Islet precursor cell (in vitro differentiated cells): ENCODE measurements at regions not wholly inside any gene's neighbourhood (a gene's known extent, or its start where the extent isn't known, plus 50 kb on each side); places are given as distances from the start of the nearest gene placed in this dataset.
"Not testable (repeated sequence)": the region's sequence is repeated elsewhere in the genome, so short reads cannot be mapped to it uniquely, and the experiment has no call there.

ENCODE experiments used
- DNase-seq: peaks from one replicate; pipeline ENCODE4 v3.0.0-alpha.2; 2018

DNA sequence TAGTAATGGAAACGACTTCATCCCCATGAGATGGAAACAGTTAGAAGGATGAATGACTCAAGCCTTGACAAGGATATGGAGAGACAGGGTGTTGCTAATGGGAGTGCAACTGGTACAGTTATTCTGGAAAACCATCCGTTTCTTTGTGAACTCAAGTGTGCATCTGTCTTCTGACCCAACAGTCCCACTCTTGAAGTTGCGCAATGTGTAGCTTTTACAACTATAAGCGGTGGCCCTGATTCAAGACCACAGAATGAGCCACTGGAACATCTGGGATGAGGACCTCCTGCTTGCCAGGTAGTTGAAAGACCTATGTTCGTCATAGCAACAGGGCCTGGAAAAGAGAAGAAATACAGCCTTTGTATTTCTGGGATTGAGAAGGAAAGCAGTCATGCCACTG is 115.8 kb upstream of the GMDS start:
- no peak for DNase-seq

DNA sequence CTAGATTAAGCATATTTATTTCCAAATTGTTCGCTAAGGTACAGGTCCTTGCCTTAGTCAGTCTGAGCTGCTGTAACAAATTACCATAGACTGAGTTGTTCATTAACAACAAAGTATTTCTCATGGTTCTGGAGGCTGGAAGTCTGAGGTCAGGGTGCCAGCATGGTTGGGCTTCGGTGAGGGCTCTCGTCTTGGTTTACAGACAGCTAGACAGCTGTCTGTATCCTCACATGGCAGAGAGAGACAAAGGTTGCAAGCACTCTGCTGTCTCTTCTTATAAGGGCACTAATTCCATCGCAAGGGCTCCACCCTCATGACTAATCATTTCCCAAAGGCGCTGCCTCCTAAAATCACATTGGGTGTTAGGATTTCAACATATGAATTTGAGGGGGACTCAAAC is 115.3 kb upstream of the GMDS start:
- DNase-seq, result no peak

DNA sequence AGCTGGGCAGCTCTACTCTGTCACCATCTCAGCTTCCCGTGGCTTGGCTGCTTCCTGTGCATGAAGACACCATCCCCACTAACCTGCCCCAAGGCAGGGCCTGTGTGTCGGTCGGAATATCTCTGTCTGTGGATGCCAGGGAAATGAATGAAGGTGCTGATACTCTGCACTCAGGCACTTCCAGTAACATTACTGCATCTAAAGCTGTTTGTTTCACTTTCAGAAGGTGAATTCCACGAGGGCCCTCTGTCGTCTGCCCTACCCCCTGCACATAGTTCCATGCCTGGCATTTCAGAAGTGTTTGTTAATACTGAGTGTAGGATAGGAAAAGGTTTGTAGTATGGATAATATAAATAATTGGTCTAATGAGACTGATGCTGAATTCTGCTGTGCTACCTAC is 114.7 kb upstream of the GMDS start:
- no peak for DNase-seq

DNA sequence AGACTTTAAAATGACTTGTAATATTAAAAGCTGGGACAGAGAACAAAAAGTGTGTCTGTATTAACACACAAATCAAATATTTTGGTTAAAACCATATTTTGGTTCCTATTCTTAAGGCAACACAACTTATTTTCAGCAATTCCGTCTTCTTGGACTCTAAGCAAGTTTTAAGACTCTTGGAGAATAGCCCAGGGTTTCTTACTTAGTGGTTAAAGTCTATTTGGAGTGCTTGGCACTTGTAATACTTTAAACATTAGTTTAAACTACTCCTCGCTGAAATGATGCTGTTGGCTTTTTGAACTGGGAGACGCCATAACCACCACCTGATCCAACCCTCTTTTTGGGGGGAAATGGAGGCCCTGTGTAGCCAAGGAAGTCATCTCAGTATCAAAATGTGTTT is 109.7 kb upstream of the GMDS start:
- DNase-seq, result no peak

DNA sequence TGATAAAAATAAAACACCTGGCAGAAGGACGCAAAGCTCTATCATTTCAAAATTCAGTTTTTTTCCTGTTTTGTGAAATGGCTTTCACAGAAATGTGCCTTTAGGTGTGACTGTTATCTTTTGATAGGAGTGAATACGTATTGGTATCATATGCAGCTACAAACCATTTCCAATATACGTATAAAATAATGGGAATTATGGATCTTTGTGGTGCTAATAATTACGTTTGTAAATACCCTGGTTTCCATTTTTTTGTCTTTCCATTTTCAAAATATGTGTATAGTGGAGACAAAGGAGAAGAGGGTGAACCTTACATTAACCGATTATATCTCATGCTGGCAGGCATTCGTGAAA is 108.7 kb upstream of the GMDS start:
- no peak for DNase-seq

DNA sequence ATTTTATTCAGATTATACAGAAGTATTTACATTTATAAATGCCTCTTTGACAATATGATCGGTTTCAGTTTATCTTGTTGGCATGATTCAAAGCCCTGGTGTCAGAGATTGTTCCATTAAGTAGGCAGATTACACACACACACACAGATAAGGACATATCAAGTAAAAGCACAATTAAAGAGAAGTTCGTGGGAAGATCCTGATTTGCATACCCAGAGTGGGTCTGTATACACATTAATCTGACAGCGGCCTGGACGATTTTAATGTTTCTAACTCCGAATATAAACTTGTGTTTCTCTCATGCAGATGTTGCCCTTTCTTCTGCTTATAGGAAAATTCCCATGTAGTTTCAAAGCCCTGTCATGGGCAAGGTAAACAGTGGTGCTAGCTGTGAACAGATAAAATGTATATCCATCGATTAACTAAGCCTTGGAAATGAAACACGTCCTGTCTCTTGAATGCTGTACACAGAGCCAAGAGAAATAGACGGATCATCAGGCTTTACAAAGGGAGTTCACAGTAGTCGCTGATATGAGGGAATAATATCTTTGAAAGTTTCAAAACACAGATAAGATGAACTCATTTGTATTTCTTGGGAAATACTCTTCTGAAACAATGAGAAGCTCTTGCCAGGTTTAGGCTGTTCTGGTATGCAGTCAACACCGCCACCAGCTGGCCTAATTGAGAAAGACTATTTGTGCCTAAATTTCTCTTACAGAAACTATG is 108.2 kb upstream of the GMDS start:
- peak; percentile 69 for DNase-seq

DNA sequence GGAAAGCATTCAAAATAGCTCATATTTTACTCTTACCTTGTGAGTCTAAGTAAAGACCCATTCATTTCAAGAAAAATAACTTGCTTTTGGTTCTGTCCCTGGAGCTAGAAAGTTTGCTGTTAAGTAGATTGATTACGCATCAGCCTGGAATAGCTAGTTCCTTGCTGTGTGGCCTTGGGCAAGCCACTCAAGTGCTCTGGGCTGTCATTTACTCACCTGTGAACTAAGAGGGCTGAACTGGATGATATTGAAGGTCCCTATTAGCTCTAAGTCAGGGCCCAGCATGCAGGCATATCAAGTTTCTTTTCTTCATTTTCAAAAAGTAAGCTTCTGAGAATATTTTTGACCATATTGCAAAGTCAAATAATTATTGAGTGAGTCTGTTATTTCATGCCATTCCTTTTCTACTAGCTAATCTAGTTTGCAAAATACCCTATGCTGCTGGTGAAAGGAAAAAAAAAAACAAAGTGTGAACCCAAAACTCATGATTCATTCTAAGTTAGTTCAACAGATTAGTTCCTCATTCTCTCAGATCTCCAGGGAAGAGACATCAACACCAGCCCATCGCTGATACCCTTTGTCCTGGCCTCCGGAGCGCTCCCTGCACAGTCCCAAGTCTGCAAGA is 106.5 kb upstream of the GMDS start:
- DNase-seq, result no peak

DNA sequence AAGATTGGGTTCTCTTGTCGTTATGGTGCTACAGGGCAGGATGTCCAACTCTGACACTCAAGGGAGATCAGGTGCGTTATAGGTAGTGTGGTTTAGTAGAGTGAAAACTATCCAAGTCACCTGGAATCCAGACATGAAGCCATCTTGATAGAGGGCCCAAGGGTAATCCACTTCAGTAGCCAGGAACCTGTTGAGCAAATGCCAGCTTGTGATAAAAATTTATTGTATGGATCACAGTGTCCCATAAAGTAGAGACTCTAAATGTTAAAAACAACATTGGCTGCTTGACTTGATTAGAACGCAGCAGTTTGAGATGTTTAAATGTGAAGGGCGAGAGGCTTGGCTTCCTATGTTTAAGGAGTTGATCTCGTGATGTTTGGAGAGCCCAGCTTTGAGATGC is 105.7 kb upstream of the GMDS start:
- no peak for DNase-seq

DNA sequence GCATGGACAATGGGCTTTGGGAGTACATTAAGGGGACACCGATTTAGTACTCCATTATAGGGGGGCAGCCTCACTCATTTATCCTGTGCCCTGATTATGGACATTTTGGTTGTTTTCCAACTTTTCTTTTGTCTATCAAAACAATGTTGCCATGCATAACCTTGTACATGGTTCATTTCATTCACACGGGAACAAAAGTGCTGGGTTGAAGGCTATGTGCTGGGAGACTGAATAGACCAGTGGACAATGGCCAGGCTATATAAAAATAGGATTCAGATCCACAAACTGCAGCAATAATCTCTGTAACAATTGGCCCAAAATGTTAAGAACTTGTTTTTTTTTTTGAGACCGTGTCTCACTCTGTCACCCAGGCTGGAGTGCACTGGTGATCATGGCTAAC is 100.7 kb upstream of the GMDS start:
- DNase-seq, result no peak

DNA sequence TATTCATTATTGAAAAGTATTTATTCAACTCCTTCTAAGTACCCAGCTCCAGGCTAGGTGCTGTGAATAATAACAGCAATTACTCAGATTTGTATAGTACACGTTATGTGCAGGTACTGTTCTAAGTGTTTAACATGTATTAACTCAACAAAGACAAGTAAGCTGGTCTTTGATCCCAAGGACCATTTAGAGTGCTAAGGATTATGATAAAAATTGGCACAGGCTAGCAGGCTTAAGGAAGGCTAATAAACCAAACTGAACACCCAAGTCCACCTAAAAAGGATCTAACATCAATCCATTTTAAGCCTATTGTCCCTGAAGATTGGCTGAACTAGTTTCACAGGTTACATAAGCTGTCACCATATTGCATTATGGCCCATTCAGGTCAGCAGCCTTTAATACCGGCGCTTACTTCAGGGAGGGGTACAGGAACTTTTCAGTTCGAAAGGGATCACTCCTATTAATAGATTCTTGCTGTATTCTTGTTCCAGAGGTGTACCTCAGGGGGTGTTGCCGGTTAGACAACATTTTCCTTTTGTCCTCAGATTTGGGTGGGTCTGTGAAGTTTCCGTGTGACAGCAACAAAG is 99.0 kb upstream of the GMDS start:
- no peak for DNase-seq

DNA sequence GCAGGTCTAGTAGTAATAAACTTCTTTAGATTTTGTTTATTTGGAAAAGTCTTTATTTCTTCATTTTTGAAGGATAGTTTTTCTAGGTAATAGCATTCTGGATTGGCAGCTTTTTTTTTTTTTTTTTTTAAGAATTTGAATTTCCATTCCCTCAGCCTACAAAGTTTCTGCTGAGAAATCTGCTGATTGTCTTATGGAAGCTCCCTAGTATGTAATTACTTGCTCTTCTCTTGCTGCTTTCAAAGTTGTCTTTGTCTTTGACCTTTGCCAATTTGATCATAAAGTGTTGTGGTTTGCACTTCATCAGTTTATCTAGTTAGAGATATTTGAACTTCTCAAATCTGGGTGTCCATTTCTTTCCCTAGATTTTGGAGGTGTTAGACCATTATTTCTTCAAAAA is 82.2 kb upstream of the GMDS start:
- DNase-seq, result no peak

DNA sequence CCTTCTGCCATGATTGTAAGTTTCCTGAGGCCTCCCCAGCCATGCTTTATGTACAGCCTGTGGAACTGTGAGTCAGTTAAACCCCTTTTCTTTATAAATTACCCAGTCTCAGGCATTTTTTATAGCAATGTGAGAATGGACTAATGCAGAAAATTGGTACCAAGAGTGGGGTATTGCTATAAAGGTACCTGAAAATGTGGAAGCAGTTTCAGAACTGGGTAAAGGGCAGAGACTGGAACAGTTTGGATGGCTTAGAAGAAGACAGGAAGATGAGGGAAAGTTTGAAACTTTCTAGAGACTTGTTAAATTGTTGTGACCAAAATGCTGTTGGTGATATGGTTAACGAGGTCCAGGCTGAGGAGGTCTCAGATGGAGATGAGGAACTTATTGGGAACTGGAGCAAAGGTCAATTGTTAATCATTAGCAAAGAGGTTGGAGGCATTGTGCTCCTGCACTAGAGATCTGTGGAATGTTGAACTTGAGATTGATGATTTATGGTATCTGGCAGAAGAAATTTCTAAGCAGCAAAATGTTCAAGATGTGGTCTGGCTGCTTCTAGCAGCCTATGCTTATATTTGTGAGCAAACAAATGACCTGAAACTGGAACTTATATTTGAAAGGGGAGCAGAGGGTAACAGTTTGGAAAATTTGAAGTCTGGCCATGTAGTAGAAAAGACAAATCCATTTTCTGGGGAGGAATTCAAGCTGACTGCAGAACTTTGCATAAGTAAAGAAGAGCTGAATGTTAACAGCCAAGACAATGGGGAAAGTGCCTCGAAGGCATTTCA is 79.0 kb upstream of the GMDS start:
- no peak for DNase-seq

DNA sequence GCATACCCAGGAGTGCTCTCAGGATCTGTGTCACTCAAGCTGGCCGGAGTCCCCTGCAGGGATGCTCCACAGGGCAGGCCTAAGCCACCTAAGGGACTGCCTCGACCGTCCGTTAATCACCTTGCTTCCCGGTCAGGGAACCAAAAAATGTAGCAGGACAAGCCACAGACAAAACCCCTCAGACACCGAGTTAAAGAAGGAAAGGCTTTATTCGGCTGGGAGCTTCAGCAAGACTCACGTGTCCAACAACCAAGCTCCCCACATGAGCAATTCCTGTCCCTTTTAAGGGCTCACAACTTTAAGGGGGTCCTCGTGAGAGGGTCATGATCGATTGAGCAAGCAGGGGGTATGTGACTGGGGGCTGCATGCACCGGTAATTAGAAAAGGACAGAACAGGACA is 72.1 kb upstream of the GMDS start:
- not testable (repeated sequence) for DNase-seq

DNA sequence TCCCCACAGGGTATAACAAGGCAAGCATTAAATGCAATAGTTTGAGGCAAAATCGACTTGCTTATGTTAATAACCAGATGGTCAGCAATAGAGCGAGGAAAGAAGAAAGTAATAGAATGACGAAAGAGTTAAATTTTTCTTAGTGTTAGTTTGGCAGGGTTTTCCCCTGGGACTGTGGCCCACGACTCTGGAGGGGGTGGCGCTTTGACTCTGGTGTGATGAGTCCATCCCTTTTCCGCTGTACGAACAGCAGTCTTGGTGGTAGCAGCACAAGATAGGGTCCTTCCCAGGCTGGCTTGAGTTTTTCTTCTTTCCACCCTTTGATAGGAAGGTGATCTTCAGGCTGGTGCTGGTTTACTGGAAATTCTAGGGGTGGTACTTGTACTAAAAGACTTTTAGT is 69.2 kb upstream of the GMDS start:
- no peak for DNase-seq

DNA sequence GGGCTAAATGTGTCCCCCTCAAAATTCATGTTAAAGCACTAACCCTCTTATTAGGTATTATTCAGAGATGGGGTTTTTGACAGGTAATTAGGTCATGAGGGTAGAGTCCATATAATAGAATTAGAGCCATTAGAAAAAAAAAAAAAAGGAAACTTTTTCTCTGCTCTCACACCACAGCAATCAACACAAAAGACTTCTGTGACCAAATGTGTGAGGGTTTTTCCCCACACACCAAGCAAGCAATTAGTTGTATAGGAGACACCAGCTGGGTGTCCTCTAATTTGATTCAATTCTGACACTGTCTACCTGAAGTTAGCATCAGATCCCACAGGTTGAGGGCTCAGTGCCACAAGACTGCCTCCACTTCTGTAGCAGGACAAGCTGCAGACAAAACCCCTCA is 64.6 kb upstream of the GMDS start:
- no peak for DNase-seq

DNA sequence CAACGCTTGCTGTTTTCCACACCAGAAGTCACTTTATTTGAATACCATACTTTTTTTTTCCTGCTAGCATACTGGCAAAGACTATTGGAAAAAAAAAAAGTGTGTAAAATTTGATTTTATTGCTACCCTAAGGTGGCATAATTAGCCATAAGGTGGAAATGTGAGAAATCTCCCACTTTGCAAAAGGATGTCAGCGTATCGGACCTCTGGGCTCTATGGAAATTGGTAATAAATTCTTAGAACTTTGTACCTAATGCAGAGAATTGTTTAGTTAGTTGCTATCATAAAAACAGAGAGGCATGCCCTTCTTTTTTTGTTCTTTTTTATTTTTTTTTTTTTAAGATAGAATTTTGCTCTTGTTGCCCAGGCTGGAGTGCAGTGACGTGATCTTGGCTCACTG is 63.7 kb upstream of the GMDS start:
- no peak for DNase-seq

DNA sequence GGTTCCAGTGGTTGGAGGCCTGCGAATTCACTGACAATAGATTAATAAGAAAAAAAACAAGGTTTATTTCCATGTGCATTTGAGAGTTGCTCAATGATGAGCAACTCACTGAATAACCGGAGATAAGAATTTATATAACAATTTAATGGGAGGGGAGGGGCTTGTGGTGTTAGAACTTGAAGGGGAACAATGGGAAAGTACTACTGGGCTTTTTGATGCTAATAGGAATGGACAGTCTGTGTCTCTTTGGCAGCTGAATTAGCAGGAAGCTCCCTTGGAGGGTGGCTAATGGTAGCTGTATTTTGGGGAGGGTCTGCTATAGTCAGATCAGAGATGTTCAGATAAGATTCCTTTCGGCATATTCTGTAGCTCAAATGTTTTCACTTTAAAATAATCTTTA is 62.4 kb upstream of the GMDS start:
- DNase-seq, result no peak

DNA sequence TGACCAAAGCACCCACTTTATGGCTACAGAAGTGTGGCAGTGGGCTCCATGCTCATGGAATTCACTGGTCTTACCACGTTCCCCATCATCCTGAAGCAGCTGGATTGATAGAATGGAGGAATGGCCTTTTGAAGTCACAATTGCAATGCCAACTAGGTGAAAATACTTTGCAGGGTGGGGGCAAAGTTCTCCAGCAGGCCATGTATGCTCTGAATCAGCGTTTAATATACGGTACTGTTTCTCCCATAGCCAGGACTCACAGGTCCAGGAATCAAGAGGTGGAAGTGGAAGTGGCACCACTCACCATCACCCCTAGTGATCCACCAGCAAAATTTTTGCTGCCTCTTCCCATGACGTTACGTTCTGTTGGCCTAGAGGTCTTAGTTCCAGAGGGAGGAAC is 60.5 kb upstream of the GMDS start:
- DNase-seq, result no peak

DNA sequence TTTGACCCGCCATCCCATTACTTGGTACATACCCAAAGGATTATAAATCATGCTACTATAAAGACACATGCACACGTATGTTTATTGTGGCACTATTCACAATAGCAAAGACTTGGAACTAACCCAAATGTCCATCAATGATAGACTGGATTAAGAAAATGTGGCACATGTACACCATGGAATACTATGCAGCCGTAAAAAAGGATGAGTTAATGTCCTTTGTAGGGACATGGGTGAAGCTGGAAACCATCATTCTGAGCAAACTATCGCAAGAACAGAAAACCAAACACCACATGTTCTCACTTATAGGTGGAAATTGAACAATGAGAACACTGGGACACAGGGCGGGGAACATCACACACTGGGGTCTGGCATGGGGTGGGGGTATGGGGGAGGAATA is 57.1 kb upstream of the GMDS start:
- DNase-seq, result not testable (repeated sequence)

DNA sequence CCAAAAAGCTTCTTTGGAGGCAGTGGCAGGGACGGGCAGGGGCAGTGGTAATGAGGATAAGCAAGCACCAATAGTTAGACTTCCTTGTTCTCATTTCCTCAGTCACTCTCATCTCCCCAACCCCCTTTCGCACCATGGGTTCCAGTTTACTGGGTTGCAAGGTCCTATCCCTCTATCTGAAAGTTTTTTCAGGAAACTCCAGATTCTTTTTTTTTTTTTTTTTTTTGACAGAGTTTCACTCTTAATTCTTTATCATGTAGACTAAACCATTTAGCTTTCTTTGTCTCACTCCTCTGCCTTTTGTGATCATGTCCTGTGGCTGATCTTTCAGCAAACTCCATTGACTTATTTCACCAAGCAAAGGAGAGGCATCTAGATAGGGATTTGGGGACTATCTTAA is 51.4 kb upstream of the GMDS start:
- no peak for DNase-seq
